ENCODE measurements at regions not wholly inside any gene's neighbourhood (a gene's known extent, or its start where the extent isn't known, plus 50 kb on each side); places are given as distances from the start of the nearest gene placed in this dataset.

- DNase-seq (no peak), ATAC-seq (ENCODE audit: low read depth) (no peak)
- H3K27ac Mint-ChIP-seq: no peak overlapping the region
- H3K27me3 Mint-ChIP-seq: no peaks in the 10 kb centered on the region
- intact Hi-C loops (cut with micrococcal nuclease): no loop called here
- CTCF ChIA-PET: no interaction called here
- TF ChIP-seq CTCF (IDR thresholded peaks at IDR 0.05): no peak
- POLR2A ChIA-PET: no interaction called here
- no peaks in the 10 kb centered on the region for H3K9me3 Mint-ChIP-seq
- H3K4me1 Mint-ChIP-seq: peaks cover 11% of the 10 kb centered on the region
- no peaks in the 10 kb centered on the region for H3K36me3 Mint-ChIP-seq (ENCODE audit: low read depth)
- H3K4me3 Mint-ChIP-seq: no peak overlapping the region
Observed at GRCh38 chr3:117723825-117724224, 1014.2 kb downstream of the TUSC7 start.

- POLR2A ChIA-PET: no interaction called here
- ATAC-seq (ENCODE audit: low read depth): no peak
- Mint-ChIP-seq H3K4me3 (no peak overlapping the region), H3K27ac (no peak overlapping the region), H3K36me3 (ENCODE audit: low read depth) (no peaks in the 10 kb centered on the region), H3K9me3 (no peaks in the 10 kb centered on the region), H3K4me1 (peaks cover 11% of the 10 kb centered on the region), H3K27me3 (no peaks in the 10 kb centered on the region)
- TF ChIP-seq CTCF (IDR thresholded peaks at IDR 0.05): no peak
- intact Hi-C loops (cut with micrococcal nuclease): no loop called here
- CTCF ChIA-PET: no interaction called here
- DNase-seq: no peak
Observed at GRCh38 chr3:117725314-117725713, 1015.7 kb downstream of the TUSC7 start.

GRCh38 chr3:117726776-117727175 lies 1017.2 kb downstream of the TUSC7 start:
- no peak overlapping the region for H3K4me3 Mint-ChIP-seq
- H3K27ac Mint-ChIP-seq: no peak overlapping the region
- ATAC-seq (ENCODE audit: low read depth): no peak
- intact Hi-C loops (cut with micrococcal nuclease): no loop called here
- H3K27me3 Mint-ChIP-seq: no peaks in the 10 kb centered on the region
- CTCF ChIA-PET: no interaction called here
- DNase-seq: no peak
- no peak for TF ChIP-seq CTCF (IDR thresholded peaks at IDR 0.05)
- no peaks in the 10 kb centered on the region for H3K36me3 Mint-ChIP-seq (ENCODE audit: low read depth)
- POLR2A ChIA-PET: no interaction called here
- no peaks in the 10 kb centered on the region for H3K9me3 Mint-ChIP-seq
- peaks cover 8% of the 10 kb centered on the region for H3K4me1 Mint-ChIP-seq

GRCh38 chr3:117728226-117728625 lies 1018.6 kb downstream of the TUSC7 start:
- H3K4me1 Mint-ChIP-seq: no peaks in the 10 kb centered on the region
- POLR2A ChIA-PET: no interaction called here
- H3K27me3 Mint-ChIP-seq: no peaks in the 10 kb centered on the region
- no peak for TF ChIP-seq CTCF (IDR thresholded peaks at IDR 0.05)
- CTCF ChIA-PET: no interaction called here
- H3K27ac Mint-ChIP-seq: no peak overlapping the region
- no peaks in the 10 kb centered on the region for H3K9me3 Mint-ChIP-seq
- intact Hi-C loops (cut with micrococcal nuclease): no loop called here
- DNase-seq (no peak), ATAC-seq (ENCODE audit: low read depth) (no peak)
- no peaks in the 10 kb centered on the region for H3K36me3 Mint-ChIP-seq (ENCODE audit: low read depth)
- H3K4me3 Mint-ChIP-seq: no peak overlapping the region

- Mint-ChIP-seq H3K4me3 (no peak overlapping the region), H3K27me3 (no peaks in the 10 kb centered on the region), H3K9me3 (no peaks in the 10 kb centered on the region), H3K36me3 (ENCODE audit: low read depth) (no peaks in the 10 kb centered on the region), H3K27ac (no peak overlapping the region), H3K4me1 (no peaks in the 10 kb centered on the region)
- ATAC-seq (ENCODE audit: low read depth) (no peak), DNase-seq (no peak)
- ChIA-PET CTCF (no interaction called here), POLR2A (no interaction called here)
- intact Hi-C loops (cut with micrococcal nuclease): no loop called here
- no peak for TF ChIP-seq CTCF (IDR thresholded peaks at IDR 0.05)
Observed at GRCh38 chr3:117734496-117734895, 1024.9 kb downstream of the TUSC7 start.
